MM.1S (cell line): ENCODE measurements at regions not wholly inside any gene's neighbourhood (a gene's known extent, or its start where the extent isn't known, plus 50 kb on each side); places are given as distances from the start of the nearest gene placed in this dataset.
"Not testable (repeated sequence)": the region's sequence is repeated elsewhere in the genome, so short reads cannot be mapped to it uniquely, and the experiment has no call there.

ENCODE experiments used
- DNase-seq: peaks from one replicate; pipeline ENCODE4 v3.0.0-alpha.2; 2015
- H2AFZ ChIP-seq: fragments of 300-600 bp; sonication (generic); 2 replicates; pipeline ENCODE4 v1.6.0; 2016; ENCODE audit warnings: antibody characterized with exemption, low read length
- H3F3A ChIP-seq: fragments of 300-600 bp; sonication (generic); 2 replicates; pipeline ENCODE4 v1.6.1; 2016; ENCODE audit warnings: mild to moderate bottlenecking, antibody characterized with exemption, low read length, moderate library complexity, mixed read lengths; ENCODE audit not compliant: insufficient read depth
- H3K27ac ChIP-seq: fragments of 300-600 bp; sonication (generic); 2 replicates; pipeline ENCODE4 v1.5.1; 2016; ENCODE audit warnings: mild to moderate bottlenecking, low read length
- H3K27me3 ChIP-seq: fragments of 300-600 bp; sonication (generic); replicated peaks from 2 replicates; pipeline ENCODE4 v1.6.0; 2016; ENCODE audit warnings: low read length; ENCODE audit not compliant: insufficient read depth
- H3K36me3 ChIP-seq: fragments of 300-600 bp; sonication (generic); replicated peaks from 2 replicates; pipeline ENCODE4 v1.6.1; 2016; ENCODE audit warnings: mild to moderate bottlenecking, low read length, mixed read lengths; ENCODE audit not compliant: insufficient read depth
- H3K4me1 ChIP-seq: fragments of 300-600 bp; sonication (generic); 2 replicates; pipeline ENCODE4 v1.6.1; 2016; ENCODE audit warnings: low read length, mixed read lengths
- H3K4me2 ChIP-seq: fragments of 300-600 bp; sonication (generic); 2 replicates; pipeline ENCODE4 v1.6.0; 2016; ENCODE audit warnings: low read depth, low read length
- H3K4me3 ChIP-seq: fragments of 300-600 bp; sonication (generic); 2 replicates; pipeline ENCODE4 v1.5.1; 2016; ENCODE audit warnings: low read length, mixed read lengths
- H3K79me2 ChIP-seq: fragments of 300-600 bp; sonication (generic); 2 replicates; pipeline ENCODE4 v1.6.1; 2016; ENCODE audit warnings: mixed run types, low read length, mixed read lengths
- H3K9ac ChIP-seq: fragments of 300-600 bp; sonication (generic); 2 replicates; pipeline ENCODE4 v1.6.1; 2016; ENCODE audit warnings: low read length, mixed read lengths
- H3K9me2 ChIP-seq: fragments of 300-600 bp; sonication (generic); replicated peaks from 2 replicates; pipeline ENCODE4 v1.6.1; 2016; ENCODE audit warnings: mild to moderate bottlenecking, low read length, mixed read lengths; ENCODE audit not compliant: insufficient read depth
- H3K9me3 ChIP-seq: fragments of 300-600 bp; sonication (generic); replicated peaks from 2 replicates; pipeline ENCODE4 v1.6.1; 2016; ENCODE audit warnings: mild to moderate bottlenecking, low read length, mixed read lengths; ENCODE audit not compliant: insufficient read depth
- H4K20me1 ChIP-seq: fragments of 300-600 bp; sonication (generic); 2 replicates; pipeline ENCODE4 v1.6.1; 2016; ENCODE audit warnings: mild to moderate bottlenecking, low read length, moderate library complexity, mixed read lengths; ENCODE audit not compliant: insufficient read depth
- EZH2 ChIP-seq: fragments of 300-600 bp; sonication (generic); optimal IDR thresholded peaks from 2 replicates; pipeline ENCODE3; 2017; ENCODE audit warnings: low read depth, mild to moderate bottlenecking, antibody characterized with exemption, low read length, mixed read lengths
- EZH2phosphoT487 ChIP-seq: fragments of 300-600 bp; sonication (generic); IDR thresholded peaks from 2 replicates; pipeline ENCODE4 v1.6.1; 2018; ENCODE audit warnings: antibody characterized with exemption, low read length
- TF ChIP-seq, protein P1 (sequence below): fragments of 300-600 bp; sonication (generic); IDR thresholded peaks from 2 replicates; pipeline ENCODE4 v1.5.1; 2016; ENCODE audit warnings: antibody characterized with exemption, low read length, mixed read lengths

- Histone ChIP-seq H3K9me3 (no peaks in the 10 kb centered on the region), H3K9me2 (no peaks in the 10 kb centered on the region), H4K20me1 (no peaks in the 10 kb centered on the region), H2AFZ (no peak overlapping the region), H3K9ac (no peak overlapping the region), H3K4me2 (no peak overlapping the region), H3K27me3 (peaks cover 4% of the 10 kb centered on the region; the same call in 1 of the 2 replicates), H3K79me2 (no peaks in the 10 kb centered on the region), H3K4me3 (no peak overlapping the region), H3F3A (no peaks in the 10 kb centered on the region), H3K4me1 (no peaks in the 10 kb centered on the region), H3K27ac (no peak overlapping the region), H3K36me3 (no peaks in the 10 kb centered on the region)
- DNase-seq, result no peak
- TF ChIP-seq EZH2 (no peak), EZH2phosphoT487 (no peak)
- TF ChIP-seq, protein P1, sequence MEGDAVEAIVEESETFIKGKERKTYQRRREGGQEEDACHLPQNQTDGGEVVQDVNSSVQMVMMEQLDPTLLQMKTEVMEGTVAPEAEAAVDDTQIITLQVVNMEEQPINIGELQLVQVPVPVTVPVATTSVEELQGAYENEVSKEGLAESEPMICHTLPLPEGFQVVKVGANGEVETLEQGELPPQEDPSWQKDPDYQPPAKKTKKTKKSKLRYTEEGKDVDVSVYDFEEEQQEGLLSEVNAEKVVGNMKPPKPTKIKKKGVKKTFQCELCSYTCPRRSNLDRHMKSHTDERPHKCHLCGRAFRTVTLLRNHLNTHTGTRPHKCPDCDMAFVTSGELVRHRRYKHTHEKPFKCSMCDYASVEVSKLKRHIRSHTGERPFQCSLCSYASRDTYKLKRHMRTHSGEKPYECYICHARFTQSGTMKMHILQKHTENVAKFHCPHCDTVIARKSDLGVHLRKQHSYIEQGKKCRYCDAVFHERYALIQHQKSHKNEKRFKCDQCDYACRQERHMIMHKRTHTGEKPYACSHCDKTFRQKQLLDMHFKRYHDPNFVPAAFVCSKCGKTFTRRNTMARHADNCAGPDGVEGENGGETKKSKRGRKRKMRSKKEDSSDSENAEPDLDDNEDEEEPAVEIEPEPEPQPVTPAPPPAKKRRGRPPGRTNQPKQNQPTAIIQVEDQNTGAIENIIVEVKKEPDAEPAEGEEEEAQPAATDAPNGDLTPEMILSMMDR, result no peak
Measured at GRCh38 chr12:131445795-131446194, 265.1 kb upstream of the SFSWAP start.

DNA sequence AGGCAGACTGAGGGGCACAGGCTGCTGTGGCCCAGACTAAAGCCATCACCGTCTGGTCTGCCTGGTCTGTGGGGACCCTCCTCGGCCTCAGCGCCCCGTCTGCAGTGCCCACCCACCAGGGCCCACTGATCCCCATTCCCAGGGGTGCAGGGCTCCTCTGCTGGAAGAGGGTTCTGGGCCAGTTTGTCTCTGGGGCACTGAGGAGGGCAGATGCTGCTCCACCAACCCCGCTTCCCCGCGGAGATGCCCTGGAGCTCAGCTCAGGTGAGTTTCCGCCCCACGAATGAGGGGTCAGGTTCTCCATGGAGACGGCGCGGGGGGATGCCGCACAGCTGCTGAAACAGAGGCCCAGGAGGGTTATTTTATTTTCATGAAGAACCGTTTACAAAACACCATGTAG lies 263.3 kb upstream of the SFSWAP start:
- H2AFZ ChIP-seq, H3K4me2 ChIP-seq, H3K9me2 ChIP-seq, H3K9me3 ChIP-seq, H3K9ac ChIP-seq, H3K79me2 ChIP-seq, H3K36me3 ChIP-seq, H4K20me1 ChIP-seq, H3K27me3 ChIP-seq, H3F3A ChIP-seq, DNase-seq, H3K4me3 ChIP-seq, H3K4me1 ChIP-seq, H3K27ac ChIP-seq: not testable (repeated sequence)

- Histone ChIP-seq H3K4me2 (no peak overlapping the region), H3K9ac (no peak overlapping the region), H3K9me2 (no peaks in the 10 kb centered on the region), H3F3A (no peaks in the 10 kb centered on the region), H2AFZ (no peak overlapping the region), H3K4me1 (no peaks in the 10 kb centered on the region), H4K20me1 (no peaks in the 10 kb centered on the region), H3K4me3 (no peak overlapping the region), H3K27me3 (0 out of 2 replicates have a peak, but pooled peaks cover 4% of the 10 kb centered on the region), H3K79me2 (no peaks in the 10 kb centered on the region), H3K9me3 (no peaks in the 10 kb centered on the region), H3K27ac (no peak overlapping the region), H3K36me3 (no peaks in the 10 kb centered on the region)
- no peak for TF ChIP-seq EZH2phosphoT487
- TF ChIP-seq, protein P1, result no peak
- TF ChIP-seq EZH2, result no peak
- no peak for DNase-seq
Measured at GRCh38 chr12:131448254-131448795, 262.6 kb upstream of the SFSWAP start.

DNA sequence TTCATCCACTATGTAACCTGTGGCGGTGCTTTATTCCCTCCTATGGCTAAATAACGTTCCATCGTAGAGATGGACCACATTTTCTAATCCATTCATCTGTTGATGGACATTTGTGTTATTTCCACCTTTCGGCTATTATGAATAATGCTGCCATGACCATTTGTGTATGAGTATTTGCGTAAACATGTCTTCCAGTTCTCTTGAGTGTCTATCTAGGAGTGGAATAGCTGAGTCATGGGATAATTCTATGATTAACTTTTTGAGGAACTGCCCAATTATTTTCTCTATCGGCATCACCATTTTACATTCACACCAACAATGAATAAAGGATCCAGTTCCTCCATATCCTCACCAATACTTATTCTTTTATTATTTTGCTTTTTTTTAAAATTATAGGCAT lies 261.9 kb upstream of the SFSWAP start:
- Histone ChIP-seq H3K9me2 (no peaks in the 10 kb centered on the region), H3K4me2 (no peak overlapping the region), H3K27me3 (0 out of 2 replicates have a peak, but pooled peaks cover 4% of the 10 kb centered on the region), H3K79me2 (no peaks in the 10 kb centered on the region), H2AFZ (no peak overlapping the region), H3K4me3 (no peak overlapping the region), H3K9ac (no peak overlapping the region), H3K9me3 (no peaks in the 10 kb centered on the region), H3F3A (no peaks in the 10 kb centered on the region), H3K4me1 (no peaks in the 10 kb centered on the region), H4K20me1 (no peaks in the 10 kb centered on the region), H3K36me3 (no peaks in the 10 kb centered on the region), H3K27ac (no peak overlapping the region)
- TF ChIP-seq EZH2phosphoT487, result no peak
- no peak for TF ChIP-seq EZH2
- no peak for DNase-seq
